IMR-90 (cell line): ENCODE measurements at regions not wholly inside any gene's neighbourhood (a gene's known extent, or its start where the extent isn't known, plus 50 kb on each side); places are given as distances from the start of the nearest gene placed in this dataset.

Experiments used
- BHLHE40 ChIP-seq: fragments of 150-350 bp; IDR thresholded peaks from 2 replicates; pipeline ENCODE4 v1.6.1; 2016; ENCODE audit warnings: mild to moderate bottlenecking, low read depth, low read length
- CEBPB ChIP-seq: IDR thresholded peaks from 2 replicates; pipeline ENCODE4 v1.6.1; 2012; ENCODE audit warnings: low read depth, low read length, improper control_type of control experiment
- CTCF ChIP-seq: conservative IDR thresholded peaks from 2 replicates; pipeline ENCODE4 v1.5.1; 2012; ENCODE audit warnings: mild to moderate bottlenecking, low read depth, low read length, improper control_type of control experiment
- MAZ ChIP-seq: IDR thresholded peaks from 2 replicates; pipeline ENCODE4 v1.6.1; 2012; ENCODE audit warnings: low read depth, mild to moderate bottlenecking, low read length, improper control_type of control experiment, moderate library complexity, borderline replicate concordance
- MXI1 ChIP-seq: IDR thresholded peaks from 2 replicates; pipeline ENCODE4 v1.6.1; 2012; ENCODE audit warnings: low read depth, mild to moderate bottlenecking, low read length, moderate library complexity, borderline replicate concordance
- NFE2L2 ChIP-seq: fragments of 150-350 bp; IDR thresholded peaks from 2 replicates; pipeline ENCODE4 v1.6.1; 2016; ENCODE audit warnings: low read depth, mild to moderate bottlenecking, low read length
- POLR2A ChIP-seq: IDR thresholded peaks from 2 replicates; pipeline ENCODE4 v1.6.1; 2012; ENCODE audit warnings: mild to moderate bottlenecking, low read depth, low read length
- RCOR1 ChIP-seq: IDR thresholded peaks from 2 replicates; pipeline ENCODE4 v1.6.1; 2012; ENCODE audit warnings: mild to moderate bottlenecking, low read length, improper control_type of control experiment; ENCODE audit not compliant: insufficient replicate concordance

GRCh38 chr10:128369101-128369650 lies 243.0 kb upstream of the MKI67 start:
- no peak for TF ChIP-seq POLR2A
- no peak for TF ChIP-seq CTCF
- TF ChIP-seq CEBPB = no peak
- TF ChIP-seq NFE2L2 = no peak
- no peak for TF ChIP-seq MAZ
- no peak for TF ChIP-seq BHLHE40
- TF ChIP-seq RCOR1 = no peak
- TF ChIP-seq MXI1 = no peak
